Nephron progenitor cell (in vitro differentiated cells): ENCODE measurements at regions not wholly inside any gene's neighbourhood (a gene's known extent, or its start where the extent isn't known, plus 50 kb on each side); places are given as distances from the start of the nearest gene placed in this dataset.

Source experiments
- DNase-seq: peaks from one replicate; pipeline ENCODE4 v3.0.0; 2021
- H3K27ac Mint-ChIP-seq: 2 replicates; pipeline ENCODE4 v1.8.0; 2021; ENCODE audit warnings: mild to moderate bottlenecking, moderate library complexity, mixed read lengths
- H3K27me3 Mint-ChIP-seq: 2 replicates; pipeline ENCODE4 v1.8.0; 2021; ENCODE audit warnings: mild to moderate bottlenecking, low read depth, mixed read lengths; ENCODE audit not compliant: poor library complexity
- H3K36me3 Mint-ChIP-seq: 2 replicates; pipeline ENCODE4 v1.8.0; 2021; ENCODE audit warnings: low read depth, mixed read lengths
- H3K4me1 Mint-ChIP-seq: 2 replicates; pipeline ENCODE4 v1.8.0; 2021; ENCODE audit warnings: mixed read lengths
- H3K4me3 Mint-ChIP-seq: 2 replicates; pipeline ENCODE4 v1.8.0; 2021; ENCODE audit warnings: mild to moderate bottlenecking, moderate library complexity, mixed read lengths
- H3K9me3 Mint-ChIP-seq: 2 replicates; pipeline ENCODE4 v1.8.0; 2021; ENCODE audit warnings: mild to moderate bottlenecking, moderate library complexity, mixed read lengths
- CTCF ChIP-seq: fragments of 200-600 bp; sonication (generic); IDR thresholded peaks from 2 replicates; pipeline ENCODE4 v1.5.0; 2021; ENCODE audit warnings: antibody characterized with exemption

DNA sequence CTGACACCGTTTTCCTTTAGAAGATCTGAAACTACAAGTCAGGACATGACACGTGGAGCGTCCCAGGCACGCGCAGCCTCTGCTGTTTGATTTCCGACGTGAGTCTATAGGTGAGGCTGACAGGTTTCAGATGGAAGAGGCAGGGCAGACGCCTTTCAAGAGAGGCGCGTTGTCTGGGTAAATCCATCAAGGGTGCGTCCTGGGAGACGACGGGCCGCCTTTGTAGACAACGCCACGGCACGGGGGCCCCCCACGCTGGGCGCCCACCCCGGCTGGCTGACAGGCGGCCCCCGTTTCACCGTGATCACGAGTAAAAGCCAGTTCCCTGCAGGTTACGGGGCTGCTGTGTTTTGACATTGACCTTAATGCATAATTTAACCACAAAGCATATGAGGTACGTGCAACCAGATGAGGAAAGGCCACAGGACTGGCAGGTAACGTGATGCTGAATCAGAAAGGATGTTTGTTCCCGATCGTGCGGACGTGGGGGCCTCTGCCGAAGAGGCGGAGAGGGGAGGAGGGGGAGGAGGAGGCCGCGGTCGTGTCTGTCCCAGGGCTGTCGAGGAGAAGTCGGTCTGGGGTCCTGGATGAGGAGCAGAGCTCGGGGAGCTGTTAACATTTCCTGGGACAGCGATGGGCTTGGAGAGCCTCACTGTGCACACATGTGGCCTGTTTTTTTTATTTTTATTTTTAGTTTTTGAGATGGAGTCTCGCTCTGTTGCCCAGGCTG lies 51.1 kb upstream of the PPP2R3B start:
- no peak overlapping the region for H3K27ac Mint-ChIP-seq
- TF ChIP-seq CTCF = no peak
- H3K9me3 Mint-ChIP-seq = peaks cover 5% of the 10 kb centered on the region
- no peak for DNase-seq
- H3K4me3 Mint-ChIP-seq = no peak overlapping the region
- H3K36me3 Mint-ChIP-seq = no peaks in the 10 kb centered on the region
- peaks cover 48% of the 10 kb centered on the region for H3K27me3 Mint-ChIP-seq
- H3K4me1 Mint-ChIP-seq = peaks cover 25% of the 10 kb centered on the region

DNA sequence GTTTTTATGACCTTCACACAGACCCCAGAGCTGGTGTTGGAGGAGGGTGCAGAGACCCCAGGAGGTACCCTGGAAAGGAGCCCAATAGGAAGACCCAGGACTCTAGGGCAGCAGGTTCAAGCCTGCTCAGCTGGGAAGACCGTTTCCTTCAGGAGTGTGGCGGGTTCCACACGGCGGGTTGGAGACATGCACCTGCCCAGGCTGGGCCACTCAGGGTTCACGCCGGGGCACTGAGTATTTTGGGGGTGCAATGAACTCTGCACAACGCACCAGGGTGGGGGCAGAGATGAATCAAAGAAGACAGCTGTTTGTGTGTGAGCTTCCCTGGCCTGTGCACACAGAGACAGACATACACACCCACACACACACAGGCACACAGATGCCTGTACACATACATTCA lies 52.5 kb upstream of the PPP2R3B start:
- Mint-ChIP-seq H3K36me3 (peaks cover 4% of the 10 kb centered on the region), H3K27me3 (peaks cover 52% of the 10 kb centered on the region), H3K4me1 (peaks cover 25% of the 10 kb centered on the region), H3K4me3 (no peak overlapping the region), H3K9me3 (peaks cover 10% of the 10 kb centered on the region), H3K27ac (no peak overlapping the region)
- no peak for TF ChIP-seq CTCF
- DNase-seq = no peak

DNA sequence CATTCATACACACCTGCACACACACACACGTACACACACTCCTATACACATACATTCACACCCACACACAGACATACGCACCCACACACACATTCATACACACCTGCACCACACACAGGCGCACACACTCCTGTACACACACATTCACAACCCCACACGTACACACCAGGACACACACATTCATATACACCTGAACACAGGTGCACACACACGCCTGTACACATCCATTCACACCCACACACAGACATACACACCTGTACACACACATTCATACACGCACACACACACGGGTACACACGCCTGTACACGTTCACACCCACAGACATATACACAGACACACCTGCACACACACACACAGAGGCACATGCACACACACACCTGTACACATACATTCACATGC lies 53.0 kb upstream of the PPP2R3B start:
- Mint-ChIP-seq H3K4me3 (no peak overlapping the region), H3K36me3 (peaks cover 5% of the 10 kb centered on the region), H3K27ac (no peak overlapping the region), H3K4me1 (peaks cover 25% of the 10 kb centered on the region), H3K27me3 (peaks cover 55% of the 10 kb centered on the region), H3K9me3 (peaks cover 13% of the 10 kb centered on the region)
- DNase-seq = no peak
- TF ChIP-seq CTCF = no peak

GRCh38 chrX:440636-441035 lies 53.9 kb upstream of the PPP2R3B start:
- peaks cover 13% of the 10 kb centered on the region for H3K9me3 Mint-ChIP-seq
- no peak for DNase-seq
- peaks cover 28% of the 10 kb centered on the region for H3K4me1 Mint-ChIP-seq
- H3K27me3 Mint-ChIP-seq = peaks cover 55% of the 10 kb centered on the region
- no peak overlapping the region for H3K27ac Mint-ChIP-seq
- no peak for TF ChIP-seq CTCF
- no peak overlapping the region for H3K4me3 Mint-ChIP-seq
- H3K36me3 Mint-ChIP-seq = peaks cover 5% of the 10 kb centered on the region

GRCh38 chrX:443536-444210 lies 57.0 kb upstream of the PPP2R3B start:
- Mint-ChIP-seq H3K4me3 (no peak overlapping the region), H3K9me3 (peaks cover 13% of the 10 kb centered on the region), H3K27ac (no peak overlapping the region), H3K27me3 (peaks cover 59% of the 10 kb centered on the region), H3K4me1 (peaks cover 18% of the 10 kb centered on the region), H3K36me3 (peaks cover 5% of the 10 kb centered on the region)
- no peak for TF ChIP-seq CTCF
- no peak for DNase-seq

DNA sequence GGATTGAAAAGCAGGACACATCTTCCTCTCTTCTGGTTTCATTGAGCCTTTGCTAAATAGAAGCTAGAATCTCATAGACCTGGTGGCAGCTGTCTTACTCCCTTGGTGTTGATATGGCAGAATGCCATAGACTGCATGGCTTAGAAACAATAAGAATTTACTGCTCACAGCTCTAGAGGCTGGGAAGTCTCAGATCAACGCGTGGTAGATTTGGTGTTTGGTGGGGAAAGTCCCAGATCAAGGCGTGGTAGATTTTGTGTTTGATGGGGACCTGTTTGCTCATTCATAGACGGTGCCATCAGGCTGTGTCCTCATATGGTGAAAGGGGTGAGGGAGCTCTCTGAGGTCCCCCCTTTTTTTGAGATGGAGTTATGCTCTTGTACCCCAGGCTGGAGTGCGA lies 57.6 kb upstream of the PPP2R3B start:
- TF ChIP-seq CTCF = no peak
- H3K36me3 Mint-ChIP-seq = peaks cover 5% of the 10 kb centered on the region
- H3K27me3 Mint-ChIP-seq = peaks cover 60% of the 10 kb centered on the region
- no peak overlapping the region for H3K4me3 Mint-ChIP-seq
- H3K4me1 Mint-ChIP-seq = peaks cover 21% of the 10 kb centered on the region
- H3K27ac Mint-ChIP-seq = no peak overlapping the region
- DNase-seq = no peak
- peaks cover 13% of the 10 kb centered on the region for H3K9me3 Mint-ChIP-seq
